Colonic mucosa (tissue), 4 donors: ENCODE measurements at regions not wholly inside any gene's neighbourhood (a gene's known extent, or its start where the extent isn't known, plus 50 kb on each side); places are given as distances from the start of the nearest gene placed in this dataset.

Experiments
- DNase-seq: peaks from one replicate; pipeline ENCODE4 v3.0.0-alpha.2; 2020
- H3K27ac ChIP-seq: fragments of 200-600 bp; one replicate; pipeline ENCODE4 v1.8.0; 2021
- H3K27me3 ChIP-seq: fragments of 200-600 bp; one replicate; pipeline ENCODE4 v1.8.0; 2021
- H3K36me3 ChIP-seq: fragments of 200-600 bp; one replicate; pipeline ENCODE4 v1.8.0; 2021
- H3K4me1 ChIP-seq: fragments of 200-600 bp; one replicate; pipeline ENCODE4 v1.8.0; 2021; ENCODE audit warnings: mild to moderate bottlenecking
- H3K4me3 ChIP-seq: fragments of 200-600 bp; one replicate; pipeline ENCODE4 v1.8.0; 2021
- H3K9ac ChIP-seq, 2 donors: one replicate each; pipeline ENCODE4 v1.7.0; 2013; ENCODE audit warnings: control low read depth in 2 of 2, low read depth in 2 of 2, low read length in 2 of 2
- H3K9me3 ChIP-seq: fragments of 200-600 bp; one replicate; pipeline ENCODE4 v1.8.0; 2021
- intact Hi-C: fragments of 100-400 bp; cut with DNase I; formaldehyde crosslinking; loops from one replicate; pipeline ENCODE4 v1.14.1; 2022
- TF ChIP-seq, protein P1 (sequence below): fragments of 200-600 bp; IDR thresholded peaks from one replicate; pipeline ENCODE4 v1.8.0; 2022; ENCODE audit warnings: antibody characterized with exemption, mild to moderate bottlenecking
- donor health status: healthy.
- donor health status: DM: no; HTN: no; CAD: no.
- donor health status: DM: no; HTN: no; CAD: no.

DNA sequence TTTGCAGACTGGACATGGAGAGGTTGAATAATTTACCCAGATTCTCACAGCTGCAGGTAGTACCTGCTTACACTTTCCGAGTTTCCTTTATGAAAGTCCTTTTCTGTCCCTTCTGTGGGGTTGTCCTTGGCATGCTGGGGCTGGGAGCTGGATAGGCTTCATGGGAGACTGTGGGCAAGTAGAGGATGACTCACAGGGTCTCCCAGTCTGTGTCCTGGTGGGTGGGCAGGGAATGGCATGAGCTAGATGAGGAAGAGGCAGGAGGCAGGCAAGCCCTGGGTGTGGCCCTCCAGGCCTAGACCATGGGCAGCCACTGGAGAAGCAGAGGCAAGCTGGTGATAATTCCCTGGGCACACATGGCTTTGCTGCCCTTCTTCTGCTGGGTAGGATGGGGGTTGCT is 80.6 kb downstream of the NAV1 start:
- Histone ChIP-seq H3K9ac (no peak overlapping the region), H3K4me3 (no peak overlapping the region), H3K27ac (no peak overlapping the region), H3K9me3 (no peaks in the 10 kb centered on the region), H3K4me1 (no peaks in the 10 kb centered on the region), H3K36me3 (no peaks in the 10 kb centered on the region), H3K27me3 (no peaks in the 10 kb centered on the region)
- TF ChIP-seq, protein P1, sequence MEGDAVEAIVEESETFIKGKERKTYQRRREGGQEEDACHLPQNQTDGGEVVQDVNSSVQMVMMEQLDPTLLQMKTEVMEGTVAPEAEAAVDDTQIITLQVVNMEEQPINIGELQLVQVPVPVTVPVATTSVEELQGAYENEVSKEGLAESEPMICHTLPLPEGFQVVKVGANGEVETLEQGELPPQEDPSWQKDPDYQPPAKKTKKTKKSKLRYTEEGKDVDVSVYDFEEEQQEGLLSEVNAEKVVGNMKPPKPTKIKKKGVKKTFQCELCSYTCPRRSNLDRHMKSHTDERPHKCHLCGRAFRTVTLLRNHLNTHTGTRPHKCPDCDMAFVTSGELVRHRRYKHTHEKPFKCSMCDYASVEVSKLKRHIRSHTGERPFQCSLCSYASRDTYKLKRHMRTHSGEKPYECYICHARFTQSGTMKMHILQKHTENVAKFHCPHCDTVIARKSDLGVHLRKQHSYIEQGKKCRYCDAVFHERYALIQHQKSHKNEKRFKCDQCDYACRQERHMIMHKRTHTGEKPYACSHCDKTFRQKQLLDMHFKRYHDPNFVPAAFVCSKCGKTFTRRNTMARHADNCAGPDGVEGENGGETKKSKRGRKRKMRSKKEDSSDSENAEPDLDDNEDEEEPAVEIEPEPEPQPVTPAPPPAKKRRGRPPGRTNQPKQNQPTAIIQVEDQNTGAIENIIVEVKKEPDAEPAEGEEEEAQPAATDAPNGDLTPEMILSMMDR: no peak
- intact Hi-C loops: no loop called here
- no peak for DNase-seq

- H3K36me3 ChIP-seq: no peaks in the 10 kb centered on the region
- H3K4me1 ChIP-seq: no peaks in the 10 kb centered on the region
- H3K27ac ChIP-seq: no peak overlapping the region
- H3K9ac ChIP-seq: no peak overlapping the region
- H3K4me3 ChIP-seq: no peak overlapping the region
- no peaks in the 10 kb centered on the region for H3K9me3 ChIP-seq
- no peak for DNase-seq
- TF ChIP-seq, protein P1: no peak
- H3K27me3 ChIP-seq: no peaks in the 10 kb centered on the region
- intact Hi-C loops: no loop called here
Measured at GRCh38 chr1:201622353-201622752, 83.4 kb downstream of the NAV1 start.

DNA sequence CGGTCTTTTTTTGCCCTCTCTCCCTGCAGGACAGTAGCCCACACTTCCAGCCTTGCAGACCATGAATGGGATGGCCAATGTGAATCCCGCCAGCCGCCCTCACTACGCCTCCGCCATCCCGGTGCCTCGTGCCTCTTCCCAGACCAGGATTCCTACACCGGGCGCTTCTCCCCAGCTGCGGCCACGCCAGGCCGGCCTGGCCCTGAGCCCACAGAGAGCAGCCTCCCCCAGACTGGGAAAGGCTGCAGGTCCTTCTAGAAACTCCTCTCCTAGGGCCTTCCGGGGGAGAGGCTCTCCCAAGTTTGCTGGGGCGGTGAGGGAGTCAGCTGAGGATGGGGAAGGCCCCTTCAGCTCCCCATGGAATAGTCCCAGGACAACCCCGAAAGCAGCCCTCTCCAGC is 83.9 kb downstream of the NAV1 start:
- intact Hi-C loops: no loop called here
- Histone ChIP-seq H3K27me3 (no peaks in the 10 kb centered on the region), H3K4me1 (no peaks in the 10 kb centered on the region), H3K27ac (no peak overlapping the region), H3K36me3 (no peaks in the 10 kb centered on the region), H3K9ac (no peak overlapping the region), H3K9me3 (no peaks in the 10 kb centered on the region), H3K4me3 (no peak overlapping the region)
- no peak for DNase-seq
- TF ChIP-seq, protein P1: no peak

GRCh38 chr1:201624741-201625225 is 85.9 kb downstream of the NAV1 start:
- no peaks in the 10 kb centered on the region for H3K36me3 ChIP-seq
- no peaks in the 10 kb centered on the region for H3K4me1 ChIP-seq
- H3K27ac ChIP-seq: no peak overlapping the region
- H3K4me3 ChIP-seq: no peak overlapping the region
- no peak overlapping the region for H3K9ac ChIP-seq
- intact Hi-C loops: no loop called here
- DNase-seq: no peak
- TF ChIP-seq, protein P1: no peak
- no peaks in the 10 kb centered on the region for H3K9me3 ChIP-seq
- H3K27me3 ChIP-seq: no peaks in the 10 kb centered on the region

DNA sequence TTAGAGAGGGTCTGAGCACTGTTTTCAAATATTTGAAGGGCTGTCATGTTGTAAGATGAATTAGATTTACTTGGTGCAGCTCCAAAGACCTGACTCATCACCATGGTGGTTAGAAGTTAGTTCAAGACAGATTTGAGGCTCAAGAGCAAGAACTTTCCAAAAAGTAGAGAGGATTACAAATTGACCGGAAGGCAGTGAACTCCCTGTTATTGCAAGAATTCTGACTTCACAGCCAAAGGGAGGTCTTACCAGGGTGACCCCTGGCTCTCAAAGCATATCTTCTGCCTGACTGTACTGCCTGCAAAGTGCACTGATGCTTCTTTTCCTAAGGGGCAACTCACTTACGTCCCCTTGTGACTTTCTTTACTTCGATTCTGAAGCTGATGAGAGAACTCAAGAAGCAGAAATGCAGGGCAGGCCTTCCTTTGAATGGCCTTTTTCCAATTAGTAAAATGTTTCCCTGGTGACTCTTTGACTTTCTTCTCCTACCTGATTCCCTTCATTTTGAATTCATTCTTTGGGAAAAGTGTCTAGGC is 86.4 kb downstream of the NAV1 start:
- no peak for DNase-seq

More for the DNA sequence above, 86.4 kb downstream of the NAV1 start:
- TF ChIP-seq, protein P1: no peak
- H3K4me1 ChIP-seq: no peaks in the 10 kb centered on the region
- H3K36me3 ChIP-seq: no peaks in the 10 kb centered on the region
- no peak overlapping the region for H3K27ac ChIP-seq
- H3K9me3 ChIP-seq: no peaks in the 10 kb centered on the region
- intact Hi-C loops: no loop called here
- no peak overlapping the region for H3K9ac ChIP-seq
- no peak overlapping the region for H3K4me3 ChIP-seq
- H3K27me3 ChIP-seq: no peaks in the 10 kb centered on the region
